Inferior parietal cortex (tissue), 1 donor: ENCODE measurements at regions not wholly inside any gene's neighbourhood (a gene's known extent, or its start where the extent isn't known, plus 50 kb on each side); places are given as distances from the start of the nearest gene placed in this dataset.
A peak's percentile ranks its signal among the peaks of the same experiment; 100 is the strongest.
"Not testable (repeated sequence)": the region's sequence is repeated elsewhere in the genome, so short reads cannot be mapped to it uniquely, and the experiment has no call there.

Experiments
- DNase-seq: peaks from one replicate; pipeline ENCODE4 v3.0.0-alpha.2; 2016; ENCODE audit errors: extremely low spot score

GRCh38 chr5:72692651-72693442 lies 123.6 kb upstream of the TNPO1 start:
- DNase-seq: no peak

DNA sequence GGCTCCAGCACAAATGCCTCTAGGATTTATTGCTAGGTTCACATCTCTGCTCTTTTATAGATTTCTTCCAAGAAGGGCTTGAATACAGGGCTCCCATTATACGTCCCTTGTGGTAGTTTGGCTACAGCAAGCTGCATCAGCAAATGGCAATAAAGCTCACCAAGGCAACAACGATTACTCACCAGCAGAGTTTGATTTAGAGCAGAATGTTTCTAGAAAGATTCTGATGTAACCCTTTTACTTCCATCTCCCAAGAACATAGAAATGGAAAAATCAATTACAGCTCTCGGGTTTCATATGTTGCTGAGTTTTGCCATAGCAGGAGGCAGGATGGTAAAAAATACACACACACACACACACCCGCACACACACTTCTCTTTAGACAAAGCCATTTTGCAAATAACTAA lies 124.2 kb upstream of the TNPO1 start:
- no peak for DNase-seq

DNA sequence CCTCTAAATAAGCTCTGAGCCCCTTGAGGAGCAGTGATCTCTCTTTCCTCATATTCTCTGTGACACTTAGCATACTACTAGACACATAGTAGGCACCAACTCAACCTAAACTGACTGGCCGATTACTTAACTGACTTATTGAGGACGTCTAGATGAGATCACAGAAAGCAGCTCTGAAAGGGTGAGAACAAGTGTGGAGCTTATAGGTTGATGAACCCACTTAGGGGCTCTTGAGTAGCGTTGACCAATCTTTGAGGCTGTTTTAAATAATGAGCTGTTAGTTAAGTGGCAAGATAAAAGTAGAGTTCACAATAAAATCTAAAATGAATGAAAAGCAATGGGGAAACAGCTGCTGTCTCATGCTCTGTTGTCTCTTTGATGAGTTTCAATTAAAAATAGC lies 124.7 kb upstream of the TNPO1 start:
- DNase-seq: no peak

DNA sequence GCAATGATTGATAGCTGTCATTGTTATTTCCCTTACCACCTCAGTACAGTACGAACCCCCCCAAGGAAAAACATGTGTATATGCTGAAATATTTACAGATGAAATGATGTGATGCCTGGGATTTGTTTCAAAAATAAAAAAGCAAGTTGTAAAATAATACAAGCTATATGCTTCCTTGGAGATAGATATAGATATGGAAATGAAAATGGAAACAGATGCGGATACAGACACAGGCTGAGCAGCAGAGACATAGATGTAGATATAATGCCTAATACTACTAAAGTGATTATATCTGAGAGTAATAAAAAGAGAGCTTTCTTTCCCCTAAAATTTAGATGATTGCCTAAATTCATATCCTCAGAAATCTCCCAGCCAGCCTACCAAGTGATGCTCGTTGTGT lies 127.5 kb upstream of the TNPO1 start:
- no peak for DNase-seq

GRCh38 chr5:72687288-72687687 lies 129.2 kb upstream of the TNPO1 start:
- no peak for DNase-seq

GRCh38 chr5:72682561-72682960 lies 133.9 kb upstream of the TNPO1 start:
- no peak for DNase-seq

- no peak for DNase-seq
Observed at GRCh38 chr5:72681781-72682180, 134.7 kb upstream of the TNPO1 start.

GRCh38 chr5:72677447-72677846 lies 139.0 kb upstream of the TNPO1 start:
- DNase-seq: no peak

- DNase-seq: not testable (repeated sequence)
Observed at GRCh38 chr5:72676831-72677230, 139.6 kb upstream of the TNPO1 start.

- DNase-seq: no peak
Observed at GRCh38 chr5:72673623-72674022, 142.8 kb upstream of the TNPO1 start.

DNA sequence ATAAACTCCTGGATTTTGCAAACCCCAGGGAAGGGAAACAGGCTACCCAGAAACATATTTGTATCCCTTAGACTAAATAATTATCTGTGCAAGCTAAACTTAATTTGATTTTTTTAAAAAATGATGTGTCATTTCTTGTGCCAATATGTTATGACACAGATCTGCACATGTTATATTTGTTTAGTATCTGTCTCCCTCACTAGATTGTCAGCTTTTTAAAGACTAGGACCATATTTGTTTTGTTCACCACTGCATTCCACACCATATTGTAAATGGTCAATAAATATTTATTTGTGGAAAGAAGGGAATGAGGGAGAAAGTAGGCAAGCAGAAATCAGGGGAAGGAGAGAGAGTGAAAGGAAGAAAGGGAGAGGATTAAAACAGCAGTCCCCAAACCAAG lies 143.3 kb upstream of the TNPO1 start:
- DNase-seq: no peak

- no peak for DNase-seq
Observed at GRCh38 chr5:72667708-72668107, 148.8 kb upstream of the TNPO1 start.

DNA sequence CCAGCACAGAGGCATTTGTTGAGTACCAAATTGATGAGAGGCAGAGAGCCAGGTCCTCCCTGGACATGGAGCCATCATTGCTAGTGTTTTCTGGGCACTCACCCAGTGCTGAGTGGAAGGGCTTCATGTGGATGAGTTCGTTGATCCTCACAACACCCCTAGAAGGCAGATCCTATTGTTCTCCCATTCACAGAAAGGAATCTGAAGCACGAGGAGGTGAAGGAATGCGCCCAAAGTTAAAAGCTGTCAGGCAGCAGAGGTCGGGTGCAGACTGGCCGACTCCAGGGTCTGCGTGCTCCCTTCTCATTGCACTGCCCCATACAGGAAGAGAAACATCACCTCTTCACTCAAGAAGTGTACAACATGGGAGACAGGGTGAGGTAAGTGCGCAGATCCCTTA lies 153.5 kb upstream of the TNPO1 start:
- DNase-seq: no peak

- DNase-seq: no peak
Observed at GRCh38 chr5:72662305-72662704, 154.2 kb upstream of the TNPO1 start.

- DNase-seq: peak; percentile 11
Observed at GRCh38 chr5:72661405-72661804, 154.2 kb upstream of the ZNF366 start.

DNA sequence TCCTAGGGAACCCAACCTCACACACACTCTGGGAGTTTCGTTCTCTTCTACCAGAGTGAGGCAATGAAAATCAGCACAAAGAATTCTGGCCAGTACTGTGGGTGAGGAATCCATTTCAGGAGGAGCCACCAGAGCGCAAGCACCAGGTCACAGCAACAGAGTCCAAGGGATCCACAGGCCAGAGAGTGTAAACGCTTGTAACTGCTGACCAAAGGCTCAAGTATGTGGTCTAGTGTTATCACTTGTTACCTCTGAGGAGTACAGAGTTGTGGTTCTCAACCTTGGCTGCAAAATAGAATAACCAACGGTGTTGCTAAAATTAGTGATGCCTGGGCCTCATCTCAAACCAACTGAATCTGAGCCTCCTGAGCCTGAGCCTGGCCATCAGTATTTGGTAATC lies 152.5 kb upstream of the ZNF366 start:
- DNase-seq: no peak

- no peak for DNase-seq
Observed at GRCh38 chr5:72658761-72659540, 151.7 kb upstream of the ZNF366 start.

DNA sequence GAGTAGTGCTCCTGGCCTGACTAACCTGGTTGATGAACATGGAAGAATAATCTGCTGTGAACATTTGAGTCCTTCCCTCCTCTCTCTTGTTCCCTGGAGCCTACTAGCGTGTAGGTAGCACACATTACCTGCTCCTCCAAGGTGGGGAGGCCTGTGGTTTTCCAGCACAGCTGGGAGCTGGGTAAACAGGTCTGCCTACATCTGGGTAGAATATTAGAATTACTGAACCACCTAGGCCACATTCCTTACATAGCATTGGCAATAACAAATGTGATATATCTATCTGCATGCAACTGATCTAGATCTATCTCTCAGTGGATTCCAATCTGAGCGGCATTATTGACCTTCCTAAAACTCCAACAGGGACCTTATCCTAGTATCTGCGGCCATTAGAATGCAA lies 151.0 kb upstream of the ZNF366 start:
- no peak for DNase-seq

- no peak for DNase-seq
Observed at GRCh38 chr5:72656756-72657513, 149.7 kb upstream of the ZNF366 start.

- no peak for DNase-seq
Observed at GRCh38 chr5:72656331-72656730, 149.1 kb upstream of the ZNF366 start.

DNA sequence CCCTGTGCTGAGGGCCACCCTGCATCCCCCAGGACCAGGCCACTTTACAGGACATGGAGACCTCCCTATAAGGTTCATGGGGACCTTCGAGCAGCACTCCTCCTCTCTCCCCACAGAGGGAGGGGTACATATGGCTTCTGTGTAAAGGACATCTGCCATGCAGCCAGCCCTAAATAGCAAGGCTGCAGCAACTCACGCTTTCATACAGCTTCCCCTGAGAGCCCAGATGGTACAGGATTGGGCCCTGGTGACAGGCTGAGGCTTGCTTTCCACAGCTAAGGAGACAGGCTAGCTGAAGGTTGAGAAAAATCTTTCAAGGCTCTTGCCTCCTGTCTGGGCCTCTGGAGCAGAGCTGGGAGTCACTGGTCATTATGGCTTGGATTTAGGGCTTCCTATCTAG lies 147.0 kb upstream of the ZNF366 start:
- DNase-seq: peak; percentile 20

GRCh38 chr5:72653586-72653985 lies 146.4 kb upstream of the ZNF366 start:
- no peak for DNase-seq

- DNase-seq: no peak
Observed at GRCh38 chr5:72651779-72652178, 144.6 kb upstream of the ZNF366 start.
